DMS 273 (cell line): ENCODE measurements at regions not wholly inside any gene's neighbourhood (a gene's known extent, or its start where the extent isn't known, plus 50 kb on each side); places are given as distances from the start of the nearest gene placed in this dataset.
"Not testable (repeated sequence)": the region's sequence is repeated elsewhere in the genome, so short reads cannot be mapped to it uniquely, and the experiment has no call there.

ENCODE experiments used
- DNase-seq: peaks from one replicate; lab custom pipeline; 2025; ENCODE audit not compliant: unreplicated experiment; lab: John Stamatoyannopoulos, UW

GRCh38 chr5:104472811-104473210, 910.2 kb upstream of the NUDT12 start:
- no peak for DNase-seq

GRCh38 chr5:104456122-104456521, 893.5 kb upstream of the NUDT12 start:
- peak; percentile 10 for DNase-seq

- no peak for DNase-seq
These were observed 890.0 kb upstream of the NUDT12 start for GRCh38 chr5:104452550-104452949.

GRCh38 chr5:104451911-104452310, 889.3 kb upstream of the NUDT12 start:
- DNase-seq = not testable (repeated sequence)

- DNase-seq = no peak
These were observed 882.1 kb upstream of the NUDT12 start for GRCh38 chr5:104444656-104445055.

- no peak for DNase-seq
These were observed 881.1 kb upstream of the NUDT12 start for GRCh38 chr5:104443706-104444105.

- peak; percentile 95 for DNase-seq
These were observed 869.4 kb upstream of the NUDT12 start for GRCh38 chr5:104431981-104432380.

- DNase-seq = no peak
These were observed 868.5 kb upstream of the NUDT12 start for GRCh38 chr5:104431002-104431620.

- no peak for DNase-seq
These were observed 867.3 kb upstream of the NUDT12 start for GRCh38 chr5:104429911-104430310.

- DNase-seq = no peak
These were observed 858.8 kb upstream of the NUDT12 start for GRCh38 chr5:104421431-104421830.

- DNase-seq = no peak
These were observed 855.5 kb upstream of the NUDT12 start for GRCh38 chr5:104418056-104418455.

GRCh38 chr5:104412649-104413240, 850.2 kb upstream of the NUDT12 start:
- peak; percentile 49 for DNase-seq

- DNase-seq = peak; percentile 16
These were observed 838.4 kb upstream of the NUDT12 start for GRCh38 chr5:104400941-104401340.

- DNase-seq = no peak
These were observed 823.3 kb upstream of the NUDT12 start for GRCh38 chr5:104385906-104386305.

GRCh38 chr5:104375345-104375744, 812.8 kb upstream of the NUDT12 start:
- no peak for DNase-seq

GRCh38 chr5:104372796-104373195, 810.2 kb upstream of the NUDT12 start:
- no peak for DNase-seq

- DNase-seq = no peak
These were observed 809.8 kb upstream of the NUDT12 start for GRCh38 chr5:104372376-104372775.

- no peak for DNase-seq
These were observed 807.9 kb upstream of the NUDT12 start for GRCh38 chr5:104370523-104370922.

- DNase-seq = no peak
These were observed 805.4 kb upstream of the NUDT12 start for GRCh38 chr5:104367978-104368377.

GRCh38 chr5:104363567-104363966, 801.0 kb upstream of the NUDT12 start:
- DNase-seq = no peak

- no peak for DNase-seq
These were observed 799.3 kb upstream of the NUDT12 start for GRCh38 chr5:104361932-104362331.

GRCh38 chr5:104355350-104355749, 792.8 kb upstream of the NUDT12 start:
- DNase-seq = no peak

GRCh38 chr5:104353371-104353770, 790.8 kb upstream of the NUDT12 start:
- DNase-seq = no peak
